ENCODE measurements at regions not wholly inside any gene's neighbourhood (a gene's known extent, or its start where the extent isn't known, plus 50 kb on each side); places are given as distances from the start of the nearest gene placed in this dataset.

GRCh38 chr2:136557203-136557602, 208.1 kb upstream of the THSD7B start:
- DNase-seq: no peak

GRCh38 chr2:136550181-136550580, 215.2 kb upstream of the THSD7B start:
- no peak for DNase-seq

GRCh38 chr2:136539355-136539754, 226.0 kb upstream of the THSD7B start:
- DNase-seq: no peak

- DNase-seq: no peak
Measured at GRCh38 chr2:136538489-136538888, 226.9 kb upstream of the THSD7B start.

GRCh38 chr2:136534811-136535210, 230.5 kb upstream of the THSD7B start:
- no peak for DNase-seq

- DNase-seq: no peak
Measured at GRCh38 chr2:136532171-136532570, 233.2 kb upstream of the THSD7B start.

GRCh38 chr2:136531731-136532130, 233.6 kb upstream of the THSD7B start:
- no peak for DNase-seq

- DNase-seq: no peak
Measured at GRCh38 chr2:136530146-136530545, 235.2 kb upstream of the THSD7B start.

- DNase-seq: peak in 1 of 5 donors; percentile 2
Measured at GRCh38 chr2:136527560-136527959, 237.8 kb upstream of the THSD7B start.

GRCh38 chr2:136522724-136523123, 242.6 kb upstream of the THSD7B start:
- no peak for DNase-seq

- DNase-seq: no peak
Measured at GRCh38 chr2:136517716-136518115, 247.6 kb upstream of the THSD7B start.

GRCh38 chr2:136510244-136510643, 255.1 kb upstream of the THSD7B start:
- DNase-seq: no peak

- DNase-seq: no peak
Measured at GRCh38 chr2:136505462-136505861, 259.9 kb upstream of the THSD7B start.

- DNase-seq: no peak
Measured at GRCh38 chr2:136502660-136503059, 262.7 kb upstream of the THSD7B start.

- no peak for DNase-seq
Measured at GRCh38 chr2:136497709-136498108, 267.6 kb upstream of the THSD7B start.

- DNase-seq: no peak
Measured at GRCh38 chr2:136496966-136497365, 268.4 kb upstream of the THSD7B start.

- no peak for DNase-seq
Measured at GRCh38 chr2:136495636-136496035, 269.7 kb upstream of the THSD7B start.

GRCh38 chr2:136492901-136493300, 272.4 kb upstream of the THSD7B start:
- DNase-seq: no peak

- no peak for DNase-seq
Measured at GRCh38 chr2:136490100-136490499, 275.2 kb upstream of the THSD7B start.

- no peak for DNase-seq
Measured at GRCh38 chr2:136487421-136487820, 277.9 kb upstream of the THSD7B start.

- no peak for DNase-seq
Measured at GRCh38 chr2:136486115-136486514, 279.2 kb upstream of the THSD7B start.

- DNase-seq: no peak
Measured at GRCh38 chr2:136482966-136483365, 282.4 kb upstream of the THSD7B start.

- no peak for DNase-seq
Measured at GRCh38 chr2:136482006-136482405, 283.3 kb upstream of the THSD7B start.

GRCh38 chr2:136479696-136480095, 285.6 kb upstream of the THSD7B start:
- DNase-seq: no peak

GRCh38 chr2:136468799-136469369, 296.5 kb upstream of the THSD7B start:
- DNase-seq: no peak

GRCh38 chr2:136452528-136452927, 312.8 kb upstream of the THSD7B start:
- DNase-seq: no peak
